Left kidney (tissue), 1 donor: ENCODE measurements at regions not wholly inside any gene's neighbourhood (a gene's known extent, or its start where the extent isn't known, plus 50 kb on each side); places are given as distances from the start of the nearest gene placed in this dataset.

Source experiments
- DNase-seq: peaks from one replicate; pipeline ENCODE4 v3.0.0-alpha.2; 2013

DNA sequence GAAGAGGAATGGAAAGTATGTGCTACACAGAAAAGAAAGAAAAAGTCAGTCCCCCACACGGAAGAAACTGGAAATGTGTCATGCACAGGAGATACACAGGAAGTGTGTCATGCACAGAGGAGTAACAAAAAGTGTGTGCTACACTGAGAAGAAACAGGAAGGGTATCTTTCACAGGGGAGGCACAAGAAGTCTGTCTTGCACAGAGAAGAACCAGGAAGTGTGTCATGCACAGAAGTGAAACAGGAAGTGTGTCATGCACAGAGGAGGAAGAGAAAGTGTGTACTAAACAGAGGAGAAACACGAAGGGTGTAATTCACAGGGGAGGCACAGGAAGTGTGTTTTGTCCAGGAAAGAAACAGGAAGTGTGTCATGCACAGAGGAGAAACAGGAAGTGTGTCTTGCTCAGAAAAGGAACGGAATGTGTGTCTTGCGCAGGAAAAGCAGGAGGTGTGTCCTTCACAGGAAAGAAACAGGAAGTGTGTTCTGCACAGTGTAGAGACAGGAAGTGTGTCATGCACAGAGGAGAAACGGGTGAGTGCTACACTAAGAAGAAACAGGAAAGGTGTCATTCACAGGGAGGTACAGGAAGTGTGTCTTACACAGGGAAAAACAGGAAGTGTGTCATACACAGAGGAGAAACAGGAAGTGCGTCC, 527.2 kb upstream of the PRKX start:
- DNase-seq, result no peak

DNA sequence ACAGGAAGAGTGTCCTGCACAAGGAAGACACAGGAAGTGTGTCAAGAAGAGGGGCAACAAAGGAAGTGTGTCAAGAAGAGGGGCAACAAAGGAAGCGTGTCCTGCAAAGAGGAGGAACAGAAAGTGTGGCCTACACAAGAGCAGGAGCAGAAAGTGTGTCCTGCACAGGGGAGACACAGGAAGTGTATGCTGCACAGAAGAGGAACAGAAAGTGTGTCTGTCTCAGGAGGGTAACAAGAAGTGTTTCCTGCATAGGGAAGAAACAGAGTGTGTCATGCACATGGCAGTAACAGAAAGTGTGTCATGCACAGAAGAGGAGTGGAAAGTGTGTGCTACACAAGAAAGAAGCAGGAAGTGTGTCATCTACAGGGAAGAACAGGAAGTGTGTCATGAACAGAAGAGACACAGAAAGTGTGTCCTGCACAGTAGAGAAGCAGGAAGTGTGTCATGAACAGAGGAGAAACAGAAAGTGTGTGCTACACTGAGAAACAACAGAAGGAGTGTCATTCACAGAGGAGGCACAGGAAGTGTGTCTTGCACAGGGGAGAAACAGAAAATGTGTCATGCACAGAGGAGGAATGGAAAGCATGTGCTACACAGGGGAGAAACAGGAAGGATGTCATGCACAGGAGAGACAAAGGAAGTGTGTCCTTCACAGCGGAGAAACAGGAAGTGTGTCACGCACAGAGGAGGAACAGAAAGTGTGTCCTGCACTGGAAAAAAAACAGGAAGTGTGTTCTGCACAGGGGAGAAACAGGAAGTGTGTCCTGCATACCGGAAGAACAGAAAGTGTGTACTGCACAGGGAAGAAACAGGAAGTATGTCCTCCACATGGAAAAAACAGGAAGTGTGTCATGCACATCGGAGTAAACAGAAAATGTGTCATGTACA, 526.4 kb upstream of the PRKX start:
- DNase-seq, result no peak

DNA sequence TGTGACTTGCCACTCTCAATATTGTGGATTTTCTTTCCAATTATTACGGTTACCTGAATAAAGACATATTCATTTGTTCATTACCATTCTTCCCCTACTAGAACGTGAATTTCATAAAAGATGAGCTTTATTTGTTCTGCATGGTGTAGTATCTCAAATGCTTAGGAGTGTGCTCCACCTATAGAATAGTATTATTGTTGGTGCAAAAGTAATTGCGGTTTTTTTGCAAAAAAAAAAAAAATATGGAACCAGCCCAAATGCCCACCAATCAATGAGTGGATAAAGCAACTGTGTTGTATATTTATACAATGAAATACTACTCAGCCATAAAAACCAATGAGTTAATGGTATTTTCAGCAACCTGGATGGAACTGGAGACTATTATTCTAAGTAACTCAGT, 525.5 kb upstream of the PRKX start:
- DNase-seq, result no peak

DNA sequence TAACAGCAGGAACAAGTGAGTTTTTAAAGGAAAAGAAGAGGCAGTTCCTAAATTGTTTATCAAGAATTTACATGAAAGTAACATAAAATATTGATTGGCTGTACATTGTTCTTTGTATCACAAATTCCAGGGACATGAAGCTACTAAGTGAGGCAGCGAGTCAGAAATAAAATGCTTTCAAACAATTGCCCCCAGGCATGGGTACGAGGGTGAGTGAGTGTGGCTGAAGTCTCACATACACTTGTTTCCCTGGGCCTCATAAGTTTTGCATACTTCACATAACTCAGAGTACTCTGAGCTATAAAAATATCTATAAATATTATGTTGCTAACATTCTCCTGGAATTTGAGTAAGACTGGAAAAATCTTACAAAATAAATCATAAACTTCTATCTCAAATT, 511.6 kb upstream of the PRKX start:
- no peak for DNase-seq

DNA sequence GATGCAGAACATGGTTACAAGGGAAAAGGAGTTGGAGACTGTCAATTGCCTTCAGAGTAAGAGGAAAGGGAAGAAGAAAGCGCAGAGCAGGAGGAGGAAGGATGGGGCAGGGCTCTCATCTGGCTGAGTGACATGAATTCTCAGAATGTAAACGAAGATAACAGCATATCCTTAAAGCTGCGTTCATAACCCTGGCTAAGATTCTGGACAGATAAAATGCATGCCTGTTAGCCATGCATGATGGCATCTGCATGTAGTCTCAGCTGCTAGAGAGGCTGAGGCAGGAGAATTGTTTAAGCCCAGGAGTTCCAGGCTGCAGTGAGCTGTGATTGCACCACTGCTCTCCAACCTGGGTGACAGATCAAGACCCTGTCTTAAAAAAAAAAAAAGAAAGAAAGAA, 493.5 kb upstream of the PRKX start:
- DNase-seq, result no peak

DNA sequence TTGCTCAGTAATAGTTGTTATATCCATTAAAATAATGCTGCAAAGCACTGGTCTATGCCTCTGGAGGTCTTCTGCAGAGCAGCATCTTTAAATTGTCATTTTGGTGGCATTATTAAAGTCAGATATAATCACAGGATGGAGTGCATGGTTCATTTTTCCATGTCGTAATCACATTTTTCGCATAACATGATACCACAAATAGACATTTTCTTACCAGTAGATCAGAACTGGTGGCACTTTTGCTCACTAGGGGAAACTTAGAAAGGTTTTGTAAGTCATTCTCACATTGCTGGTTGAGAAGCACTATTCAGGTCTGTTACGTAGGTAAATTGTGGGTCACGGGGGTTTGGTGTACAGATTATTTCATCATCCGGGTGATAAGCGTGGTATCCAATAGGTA, 484.5 kb upstream of the PRKX start:
- no peak for DNase-seq

DNA sequence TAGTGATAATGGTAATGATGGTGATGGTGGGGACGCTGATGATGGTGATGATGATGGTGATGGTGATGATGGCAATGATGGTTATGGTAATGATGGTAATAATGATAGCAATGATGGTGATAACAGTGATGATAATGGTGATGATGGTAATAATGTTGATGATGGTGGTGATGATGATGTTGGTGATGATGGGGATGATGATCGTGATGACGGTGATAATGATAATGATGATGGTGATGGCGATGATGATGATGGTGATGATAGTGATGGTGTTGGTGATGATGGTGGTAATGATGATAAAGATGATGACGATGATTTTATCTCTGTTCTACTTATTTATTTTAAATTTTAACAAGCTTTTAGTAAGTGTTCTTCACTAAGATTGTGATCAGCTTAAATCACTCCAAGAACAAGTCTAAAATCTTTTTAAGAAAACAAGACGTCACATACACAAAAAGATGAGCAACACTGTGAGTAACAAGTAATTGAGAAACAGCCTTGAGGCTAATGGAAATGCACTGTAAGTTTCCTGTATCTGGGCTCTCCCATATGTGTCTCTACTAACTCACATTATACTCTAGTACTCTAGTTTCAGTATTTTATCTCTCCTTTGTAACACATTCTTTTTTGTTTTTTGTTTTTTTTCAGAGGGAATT, 480.2 kb upstream of the PRKX start:
- DNase-seq, result no peak

DNA sequence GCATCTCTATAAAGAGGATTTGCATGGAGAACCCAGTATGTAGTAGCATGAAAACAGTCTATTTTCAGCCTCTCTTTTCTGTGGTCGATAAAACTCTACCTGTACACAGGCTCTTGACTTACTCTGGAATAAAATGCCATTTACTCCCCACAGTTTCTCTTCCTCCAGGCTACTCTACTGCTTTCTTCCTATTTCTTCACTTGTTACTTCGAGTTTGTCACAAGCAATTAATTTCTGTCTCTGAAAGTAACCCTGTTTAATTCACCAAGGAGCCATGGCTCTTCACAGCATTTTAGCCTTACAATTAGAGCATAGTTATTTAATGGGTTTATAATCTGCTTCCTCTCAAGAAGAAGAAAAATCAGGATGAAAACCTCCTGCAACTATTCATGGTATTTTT, 472.9 kb upstream of the PRKX start:
- DNase-seq, result no peak

DNA sequence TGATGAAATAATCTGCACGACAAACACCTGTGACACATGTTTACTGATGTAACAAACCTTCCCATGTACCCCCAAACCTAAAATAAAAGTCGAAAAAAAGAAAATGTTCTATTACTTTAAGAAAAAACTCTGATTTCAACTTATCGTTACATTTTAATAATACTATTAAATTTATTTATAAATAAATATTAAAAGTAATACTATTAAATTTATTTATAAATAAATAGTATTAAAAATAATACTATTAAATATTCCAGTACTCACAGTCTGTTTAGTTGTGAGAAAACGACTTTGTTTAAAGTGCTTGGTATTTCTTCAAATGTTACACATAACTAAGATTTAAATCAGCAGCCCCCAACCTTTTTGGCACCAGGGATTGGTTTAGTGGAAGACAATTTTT, 471.6 kb upstream of the PRKX start:
- DNase-seq, result no peak

DNA sequence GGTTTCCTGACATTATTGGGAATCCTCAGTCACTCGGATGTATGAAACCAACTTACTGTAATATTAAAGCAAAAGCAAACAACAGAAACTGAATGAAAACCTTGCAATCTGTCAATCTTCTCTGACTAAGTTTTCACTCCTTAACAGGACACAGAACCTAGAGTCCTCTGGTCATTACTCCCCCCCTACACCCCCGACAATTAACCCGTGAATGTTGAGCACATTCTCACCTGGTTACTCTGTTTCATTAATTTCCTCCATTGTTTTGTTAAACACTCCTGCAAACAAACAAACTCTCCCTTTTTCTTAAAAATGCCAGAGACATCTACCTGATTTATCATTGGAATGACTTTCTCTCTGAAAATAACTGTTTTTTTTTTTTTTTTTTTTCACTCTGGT, 469.0 kb upstream of the PRKX start:
- DNase-seq, result no peak

DNA sequence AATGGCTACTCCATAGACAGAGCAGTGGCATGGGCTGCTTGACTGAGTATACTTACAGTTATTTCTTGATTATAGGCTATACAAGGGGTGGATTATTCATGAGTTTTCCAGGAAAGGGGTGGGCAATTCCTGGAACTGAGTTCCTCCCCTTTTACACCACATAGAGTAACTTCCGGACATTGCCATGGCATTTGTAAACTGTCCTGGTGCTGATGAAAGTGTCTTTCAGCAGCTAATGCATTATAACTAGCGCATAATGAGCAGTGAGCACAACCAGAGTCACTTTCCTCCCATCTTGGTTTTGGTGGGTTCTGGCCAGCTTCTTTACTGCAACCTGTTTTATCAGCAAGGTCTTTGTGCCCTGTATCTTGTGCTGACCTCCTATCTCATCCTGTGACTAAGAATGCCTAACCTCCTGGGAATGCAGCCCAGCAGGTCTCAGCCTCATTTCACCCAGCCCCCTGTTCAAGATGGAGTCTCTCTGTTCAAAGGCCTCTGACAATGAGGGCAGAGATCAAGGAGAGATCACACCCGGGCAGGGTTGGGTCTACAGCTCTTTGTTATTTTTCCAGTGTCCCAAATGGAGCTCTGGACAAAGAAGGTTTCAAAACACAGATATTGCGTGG, 468.4 kb upstream of the PRKX start:
- no peak for DNase-seq

DNA sequence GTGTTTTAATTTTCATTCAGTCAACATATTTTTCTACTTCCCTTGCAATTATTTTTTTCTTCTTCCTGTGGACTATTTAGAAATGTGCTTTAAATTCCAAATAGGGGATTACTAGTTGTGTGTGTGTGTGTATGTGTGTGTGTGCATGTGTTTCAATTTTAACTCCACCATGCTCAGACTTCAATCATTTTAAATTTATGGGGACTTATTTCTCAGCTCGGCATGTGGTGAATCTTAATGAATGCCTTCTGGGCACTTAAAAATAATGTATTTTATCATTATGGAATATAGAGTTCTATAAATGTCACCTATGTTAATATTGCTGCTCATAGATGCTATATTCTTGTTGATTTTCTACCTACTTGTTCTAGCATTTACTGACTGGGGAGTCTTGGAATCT, 465.6 kb upstream of the PRKX start:
- DNase-seq, result no peak

DNA sequence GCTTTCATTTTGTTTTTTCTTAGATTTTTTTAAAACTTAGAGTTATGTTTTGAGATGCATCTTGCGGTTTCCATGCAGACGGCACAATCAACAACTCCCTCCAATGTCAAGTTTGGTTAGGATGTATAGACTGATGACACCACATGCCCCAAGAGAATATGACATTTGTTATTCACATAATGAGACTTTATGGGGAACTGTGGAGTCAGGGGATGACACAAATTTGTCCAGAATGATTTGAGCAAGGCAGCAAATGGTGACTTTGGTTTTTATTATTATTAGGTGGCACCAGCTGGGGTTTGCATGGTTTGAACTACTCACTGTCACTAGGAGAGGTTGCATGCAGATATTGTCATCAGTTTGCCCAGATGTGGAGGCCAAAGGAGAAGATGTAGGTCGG, 461.8 kb upstream of the PRKX start:
- no peak for DNase-seq

DNA sequence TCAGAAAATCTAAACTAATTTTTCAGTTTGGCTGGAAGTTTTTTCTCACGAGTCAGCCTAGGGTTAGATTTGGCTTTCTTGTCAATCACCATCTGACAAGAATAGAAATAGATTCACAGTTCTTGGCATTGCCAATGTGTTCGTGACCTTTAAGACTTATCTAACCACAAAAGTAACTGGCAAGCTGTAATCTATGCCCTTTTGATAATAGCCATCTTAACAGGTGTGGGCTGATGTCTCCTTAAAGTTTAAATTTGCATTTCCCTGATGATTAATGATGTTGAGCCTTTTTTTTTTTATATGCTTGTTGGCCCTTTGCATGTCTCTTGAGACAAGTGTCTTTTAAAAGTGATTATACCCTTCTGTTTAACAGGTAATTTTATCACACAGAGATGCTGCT, 460.3 kb upstream of the PRKX start:
- DNase-seq, result no peak

DNA sequence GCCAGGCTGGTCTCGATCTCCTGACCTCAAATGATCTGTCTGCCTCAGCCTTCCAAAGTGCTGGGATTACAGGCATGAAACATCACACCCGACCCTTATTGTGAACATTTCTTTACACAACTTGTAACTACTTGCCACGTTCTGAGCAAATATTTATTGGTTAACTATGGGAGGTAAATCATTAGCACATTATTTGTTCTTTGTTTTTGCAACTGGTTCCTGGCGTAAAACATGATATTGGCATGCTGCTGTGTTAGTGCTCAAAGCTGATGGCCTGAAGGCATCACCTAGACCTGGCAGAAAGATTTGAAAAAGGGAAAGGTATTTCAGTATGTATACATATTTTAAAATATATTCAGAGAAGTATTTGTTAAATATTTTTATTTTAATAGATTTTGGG, 438.3 kb upstream of the PRKX start:
- DNase-seq, result no peak

DNA sequence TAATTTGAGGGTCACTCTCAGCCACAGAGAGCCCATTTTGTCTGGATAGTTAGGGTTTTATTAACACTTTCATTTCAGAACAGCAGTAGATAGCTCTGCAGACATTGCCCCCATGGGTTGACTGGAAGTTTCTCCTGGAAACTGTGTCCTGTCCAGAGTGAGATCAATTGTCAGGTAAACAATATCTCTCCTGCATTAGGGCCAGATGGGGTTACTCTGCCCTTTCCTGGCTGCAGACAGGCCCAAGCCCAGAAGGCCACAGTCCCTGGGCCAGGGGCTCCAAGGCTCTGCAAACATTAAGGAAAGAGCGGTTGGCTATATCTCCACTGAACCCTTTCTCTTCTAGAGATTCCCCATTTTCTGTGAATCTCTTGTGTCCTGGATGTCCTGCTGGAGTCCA, 436.8 kb upstream of the PRKX start:
- no peak for DNase-seq

DNA sequence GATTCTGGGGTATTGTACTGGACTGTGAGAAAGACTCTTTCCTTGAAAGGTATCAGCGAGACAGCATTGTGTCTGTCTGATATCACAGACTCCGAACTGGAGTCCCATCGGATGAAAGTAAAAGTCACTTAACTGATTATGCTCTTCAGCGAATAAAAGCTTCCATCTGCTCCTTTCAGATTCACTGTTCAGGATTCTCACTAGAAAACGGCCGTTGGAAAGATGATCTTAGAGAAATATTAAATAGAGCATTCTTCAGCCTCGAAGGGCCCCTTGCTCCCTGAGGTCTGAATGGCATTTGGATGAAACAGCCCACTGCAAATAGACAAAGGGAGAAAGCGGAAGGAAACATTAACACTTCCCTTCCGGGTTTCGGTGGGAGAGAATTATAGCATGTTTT, 416.2 kb upstream of the PRKX start:
- no peak for DNase-seq

DNA sequence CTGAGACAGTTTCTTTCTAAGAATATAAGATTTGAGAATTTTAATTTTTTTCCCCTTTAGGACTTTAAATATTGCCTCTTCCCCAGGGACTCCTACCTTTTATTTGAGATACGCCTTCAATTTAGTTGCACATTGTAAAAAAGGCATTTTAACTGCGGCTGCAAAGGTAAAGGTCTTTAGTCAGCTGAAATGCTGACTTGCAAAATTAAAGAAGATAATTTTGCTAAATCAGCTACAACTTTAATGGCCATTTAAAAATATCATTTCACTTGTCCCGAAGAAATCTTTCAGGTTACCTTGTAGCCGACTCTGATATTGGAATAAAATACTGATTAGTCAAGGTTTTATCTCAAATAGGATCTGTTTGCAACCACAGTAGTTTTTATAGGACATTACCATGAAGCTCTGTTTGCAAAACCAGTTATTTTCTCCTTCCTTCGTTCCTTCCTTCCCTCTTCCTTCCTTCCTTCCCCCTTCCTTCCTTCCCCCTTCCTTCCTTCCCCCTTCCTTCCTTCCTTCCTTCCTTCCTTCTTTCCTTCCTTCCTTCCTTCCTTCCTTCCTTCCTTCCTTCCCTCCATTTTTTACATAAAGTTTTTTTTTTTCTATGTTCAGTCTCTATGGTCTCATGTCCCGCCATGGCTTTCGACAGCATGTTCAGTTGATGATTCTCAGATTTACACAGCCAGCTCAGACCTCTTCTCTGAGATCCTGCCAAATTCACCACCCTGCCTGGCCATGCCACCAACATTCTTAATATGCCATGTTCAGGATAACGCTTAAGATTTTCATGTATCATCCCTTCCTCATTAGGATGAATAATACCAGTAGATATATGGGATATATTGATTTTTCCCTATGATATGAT, 405.4 kb upstream of the PRKX start:
- DNase-seq, result no peak

DNA sequence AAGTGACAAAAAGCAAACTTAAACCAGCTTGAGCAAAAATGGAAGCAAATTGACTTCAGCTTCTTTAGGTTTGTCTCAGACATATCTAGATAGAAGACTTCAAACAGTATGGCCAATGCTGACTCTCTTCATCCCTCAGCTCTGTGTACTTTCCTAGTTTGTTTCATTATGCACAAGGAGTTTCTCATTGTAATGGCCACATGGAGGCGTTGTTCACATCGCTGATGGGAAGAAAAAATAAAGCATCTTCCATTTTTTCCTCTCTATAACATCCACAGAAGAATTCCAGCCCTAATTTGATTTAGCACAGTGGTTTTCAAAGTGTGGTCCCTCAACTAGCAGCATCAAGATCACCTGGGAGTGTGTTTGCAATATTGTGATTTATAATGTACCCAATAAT, 397.5 kb upstream of the PRKX start:
- DNase-seq, result no peak

DNA sequence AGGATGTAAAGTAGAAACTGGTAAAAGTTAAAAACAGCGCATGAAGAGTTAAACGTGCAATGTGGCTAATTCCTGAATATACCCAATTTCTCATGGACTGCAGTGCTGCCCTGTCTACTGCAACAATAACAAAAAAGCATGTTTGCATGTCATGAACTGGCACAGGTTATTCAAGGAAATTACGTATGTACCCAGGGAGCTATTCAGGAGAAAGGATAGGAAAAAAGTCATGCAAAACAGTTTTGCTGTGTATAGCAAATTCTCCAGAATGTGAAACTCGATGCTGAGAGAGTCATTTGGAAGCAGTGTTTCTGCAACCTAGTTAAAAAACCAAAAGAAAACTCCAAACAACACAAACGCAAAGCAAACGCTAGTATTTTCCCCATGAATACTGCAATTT, 381.5 kb upstream of the PRKX start:
- no peak for DNase-seq

DNA sequence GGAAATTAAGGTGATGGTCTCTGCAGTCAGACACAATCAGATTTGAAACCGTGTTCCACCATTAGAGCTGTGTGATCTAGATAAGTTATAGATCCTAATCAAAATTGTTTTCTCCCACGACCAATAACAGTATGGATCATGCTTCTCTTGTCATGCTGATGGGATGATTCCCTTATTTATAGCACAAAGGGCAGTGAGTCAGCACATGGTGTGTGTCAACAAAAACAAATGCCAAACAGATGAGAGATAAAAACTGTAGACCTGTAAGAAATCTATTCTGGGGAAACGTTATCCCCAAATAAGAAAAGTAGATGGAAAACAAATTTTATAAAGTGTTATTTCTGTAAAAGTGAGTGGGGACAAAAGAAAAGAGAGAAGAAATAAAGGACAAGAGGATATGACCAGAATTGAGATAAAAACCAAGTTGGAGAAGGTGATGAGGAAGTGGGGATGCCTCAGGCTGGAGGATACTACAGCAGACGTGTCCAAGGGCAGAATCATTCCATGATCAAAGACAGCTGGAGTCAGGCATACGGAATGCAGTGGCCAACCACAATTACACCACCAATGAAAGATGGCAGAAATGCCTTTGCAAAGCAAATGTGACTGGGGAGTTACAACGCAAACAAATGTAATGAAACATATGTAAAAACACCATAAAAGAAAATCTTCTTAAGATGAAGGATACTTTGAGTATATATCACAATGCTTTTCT, 377.8 kb upstream of the PRKX start:
- no peak for DNase-seq
